ENCODE measurements at regions not wholly inside any gene's neighbourhood (a gene's known extent, or its start where the extent isn't known, plus 50 kb on each side); places are given as distances from the start of the nearest gene placed in this dataset.

DNA sequence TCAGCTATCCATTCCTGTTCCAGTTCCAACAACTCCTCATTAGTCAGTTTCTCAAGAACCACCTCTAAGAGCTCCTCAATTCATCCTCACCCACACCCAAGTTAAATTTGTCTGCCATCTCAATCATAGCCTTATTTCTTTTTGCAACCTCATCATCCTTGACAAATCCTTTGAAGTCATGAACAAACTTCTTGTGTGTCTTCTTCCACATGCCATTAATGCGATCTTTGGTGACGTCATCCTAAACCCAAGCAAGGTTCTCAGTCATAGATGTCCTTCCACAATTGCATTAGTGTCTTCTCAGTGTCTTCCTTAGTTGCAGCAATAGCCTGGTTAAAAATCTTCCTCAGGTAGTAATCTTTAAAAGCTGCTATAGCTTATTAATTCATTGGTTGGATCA is 71.2 kb upstream of the FSIP2 start:
- TF ChIP-seq POLR2AphosphoS5 (IDR thresholded peaks at IDR 0.05; ENCODE audit: low read depth, low read length): no peak
- TF ChIP-seq SMC3 (IDR thresholded peaks at IDR 0.05; ENCODE audit: low read depth, low read length): no peak
- no peak for TF ChIP-seq CTCF (IDR thresholded peaks at IDR 0.05)
- no peak for TF ChIP-seq REST (IDR thresholded peaks at IDR 0.05; ENCODE audit: low read depth, low read length)
- TF ChIP-seq USF2 (IDR thresholded peaks at IDR 0.05; ENCODE audit: borderline replicate concordance, low read depth, low read length): no peak
- no peak for TF ChIP-seq MAX (IDR thresholded peaks at IDR 0.05; ENCODE audit: low read depth)
- no peak for TF ChIP-seq GABPA (IDR thresholded peaks at IDR 0.05; ENCODE audit: low read depth)
- no peak for TF ChIP-seq TCF12 (IDR thresholded peaks at IDR 0.05)
- no peak for TF ChIP-seq YY1 (IDR thresholded peaks at IDR 0.05; ENCODE audit: low read depth)
- no peak for TF ChIP-seq TAF1 (IDR thresholded peaks at IDR 0.05; ENCODE audit: borderline replicate concordance, low read depth, low read length)
- no peak for TF ChIP-seq RAD21 (IDR thresholded peaks at IDR 0.05; ENCODE audit: low read length)
- TF ChIP-seq JUND (IDR thresholded peaks at IDR 0.05): no peak
